HUES6 (cell line): ENCODE measurements at regions not wholly inside any gene's neighbourhood (a gene's known extent, or its start where the extent isn't known, plus 50 kb on each side); places are given as distances from the start of the nearest gene placed in this dataset.

Experiments used
- H3K27ac ChIP-seq: 2 replicates; pipeline ENCODE4 v1.7.0; 2013; ENCODE audit warnings: low read depth, mild to moderate bottlenecking, low read length, inconsistent platforms
- H3K27me3 ChIP-seq: 2 replicates; pipeline ENCODE4 v1.6.1; 2013; ENCODE audit warnings: low read length; ENCODE audit not compliant: control insufficient read depth, insufficient read depth
- H3K36me3 ChIP-seq: 2 replicates; pipeline ENCODE4 v1.6.1; 2013; ENCODE audit warnings: low read length; ENCODE audit not compliant: control insufficient read depth, insufficient read depth
- H3K4me1 ChIP-seq: 2 replicates; pipeline ENCODE4 v1.6.1; 2013; ENCODE audit warnings: low read length; ENCODE audit not compliant: control insufficient read depth, insufficient read depth
- H3K4me3 ChIP-seq: 2 replicates; pipeline ENCODE4 v1.5.1; 2013; ENCODE audit warnings: low read depth, low read length
- H3K9ac ChIP-seq: one replicate; pipeline ENCODE4 v1.6.1; 2013; ENCODE audit warnings: mild to moderate bottlenecking, low read length
- H3K9me3 ChIP-seq: 2 replicates; pipeline ENCODE4 v1.6.1; 2013; ENCODE audit warnings: low read depth, low read length; ENCODE audit not compliant: control insufficient read depth, insufficient read depth

DNA sequence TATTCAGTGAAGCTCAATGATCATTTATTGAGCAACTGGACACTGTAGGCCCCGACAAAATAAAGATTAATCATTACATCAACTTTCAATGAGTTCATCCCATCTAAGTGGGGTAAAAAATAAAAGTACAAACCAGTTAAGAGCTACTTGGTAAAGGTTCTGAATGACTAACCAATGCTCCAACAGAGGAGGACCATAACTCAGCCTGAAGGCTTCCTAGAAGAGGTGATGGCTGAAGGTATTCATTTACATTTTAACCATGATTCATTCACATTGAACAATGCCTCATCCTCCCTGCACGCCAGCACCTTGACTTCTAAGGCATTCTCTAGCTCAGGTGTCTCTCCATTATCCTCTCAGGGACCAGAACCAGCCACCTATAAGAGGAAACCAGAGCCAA is 201.4 kb downstream of the ZNF462 start:
- H3K27me3 ChIP-seq: no peaks in the 10 kb centered on the region
- H3K4me1 ChIP-seq: peaks cover 2% of the 10 kb centered on the region; the same call in 1 of the 2 replicates
- no peak overlapping the region for H3K4me3 ChIP-seq
- no peaks in the 10 kb centered on the region for H3K9me3 ChIP-seq
- H3K9ac ChIP-seq: no peak overlapping the region
- no peaks in the 10 kb centered on the region for H3K36me3 ChIP-seq
- H3K27ac ChIP-seq: no peak overlapping the region

- no peaks in the 10 kb centered on the region for H3K27me3 ChIP-seq
- no peaks in the 10 kb centered on the region for H3K9me3 ChIP-seq
- peaks cover 2% of the 10 kb centered on the region; the same call in 1 of the 2 replicates for H3K4me1 ChIP-seq
- no peak overlapping the region for H3K4me3 ChIP-seq
- no peak overlapping the region for H3K27ac ChIP-seq
- no peak overlapping the region for H3K9ac ChIP-seq
- H3K36me3 ChIP-seq: no peaks in the 10 kb centered on the region
Measured at GRCh38 chr9:107065549-107065948, 202.6 kb downstream of the ZNF462 start.

DNA sequence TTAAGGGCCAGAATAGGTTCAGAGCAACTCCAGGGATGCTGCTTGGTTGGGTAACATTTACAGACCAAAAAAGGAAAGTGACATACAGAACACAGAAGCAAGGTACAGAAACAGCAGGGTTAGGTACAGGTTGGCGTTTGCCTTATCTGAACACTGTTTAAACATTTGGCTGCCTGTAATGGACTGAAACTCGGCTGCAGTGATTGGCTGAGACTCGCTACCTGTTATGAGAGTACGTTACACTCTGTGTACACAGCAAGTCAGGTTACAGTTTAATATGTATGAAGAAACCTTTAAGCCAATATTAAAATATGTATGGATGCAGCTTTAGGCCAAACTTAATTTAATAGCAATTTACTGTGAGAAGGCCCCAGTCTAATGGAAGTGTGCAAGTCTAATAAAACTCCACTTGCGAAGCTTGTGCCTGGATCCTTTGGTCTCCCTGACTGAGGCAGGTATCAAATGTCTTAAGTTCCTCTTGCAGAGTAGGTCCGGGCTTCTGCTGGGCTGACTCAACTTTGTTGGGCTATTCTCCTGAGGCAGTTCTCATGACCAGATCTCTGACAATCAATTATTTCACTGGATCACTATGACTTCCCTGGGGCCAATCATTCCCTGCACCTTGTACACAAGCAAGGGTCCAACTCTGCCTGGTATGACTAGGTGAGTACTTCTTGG is 204.9 kb downstream of the ZNF462 start:
- no peak overlapping the region for H3K4me3 ChIP-seq
- H3K4me1 ChIP-seq: peaks cover 2% of the 10 kb centered on the region; the same call in 1 of the 2 replicates
- H3K36me3 ChIP-seq: no peaks in the 10 kb centered on the region
- H3K27me3 ChIP-seq: no peaks in the 10 kb centered on the region
- H3K9ac ChIP-seq: no peak overlapping the region
- no peak overlapping the region for H3K27ac ChIP-seq
- H3K9me3 ChIP-seq: no peaks in the 10 kb centered on the region

- Histone ChIP-seq H3K4me3 (no peak overlapping the region), H3K9ac (no peak overlapping the region), H3K4me1 (peaks cover 2% of the 10 kb centered on the region; the same call in 1 of the 2 replicates), H3K27ac (no peak overlapping the region), H3K36me3 (no peaks in the 10 kb centered on the region), H3K9me3 (no peaks in the 10 kb centered on the region), H3K27me3 (no peaks in the 10 kb centered on the region)
Measured at GRCh38 chr9:107068581-107068980, 205.6 kb downstream of the ZNF462 start.

DNA sequence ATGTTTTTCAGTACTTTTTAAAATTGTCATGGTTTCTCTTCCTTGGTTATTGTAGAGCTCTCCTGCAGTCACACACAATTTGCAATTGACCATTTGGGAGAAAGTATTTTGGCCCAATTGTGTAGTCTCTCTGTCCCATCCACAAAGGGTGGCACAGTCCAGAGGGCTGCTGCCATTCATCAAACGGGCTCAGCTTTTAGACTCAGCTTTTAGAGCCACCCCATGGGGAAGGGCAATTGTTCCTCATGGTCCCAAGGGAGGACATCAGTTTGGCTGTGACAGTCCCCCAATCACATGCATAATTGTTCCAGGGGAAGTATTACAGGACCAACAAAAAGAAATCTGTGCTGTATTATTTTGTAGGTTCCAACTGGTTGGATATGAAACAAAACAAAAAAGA is 207.6 kb downstream of the ZNF462 start:
- Histone ChIP-seq H3K27ac (no peak overlapping the region), H3K9me3 (no peaks in the 10 kb centered on the region), H3K4me1 (peaks cover 2% of the 10 kb centered on the region; the same call in 1 of the 2 replicates), H3K4me3 (no peak overlapping the region), H3K36me3 (no peaks in the 10 kb centered on the region), H3K27me3 (no peaks in the 10 kb centered on the region), H3K9ac (no peak overlapping the region)

DNA sequence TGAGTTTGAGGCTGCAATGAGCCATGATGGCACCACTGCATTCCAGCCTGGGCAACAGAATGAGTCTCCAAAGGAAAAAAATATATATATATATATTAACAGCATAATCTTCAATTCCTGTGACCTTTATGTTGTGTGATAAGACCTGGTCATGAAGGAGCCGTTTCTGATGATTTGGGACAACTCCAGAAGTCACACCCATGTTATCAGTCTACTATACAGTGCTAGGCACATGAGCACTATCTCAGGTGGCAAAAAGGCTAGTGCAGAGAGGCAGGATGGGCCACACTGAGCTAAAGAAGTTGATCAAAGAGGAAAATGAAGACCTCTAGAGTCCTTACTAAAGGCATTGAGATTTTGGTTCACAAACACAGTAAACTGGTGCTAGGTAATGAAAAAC is 205.0 kb upstream of the RAD23B start:
- H3K4me1 ChIP-seq: no peaks in the 10 kb centered on the region; the same call in 1 of the 2 replicates
- no peak overlapping the region for H3K4me3 ChIP-seq
- H3K27ac ChIP-seq: no peak overlapping the region
- no peaks in the 10 kb centered on the region for H3K9me3 ChIP-seq
- no peaks in the 10 kb centered on the region for H3K27me3 ChIP-seq
- H3K36me3 ChIP-seq: no peaks in the 10 kb centered on the region
- H3K9ac ChIP-seq: no peak overlapping the region

DNA sequence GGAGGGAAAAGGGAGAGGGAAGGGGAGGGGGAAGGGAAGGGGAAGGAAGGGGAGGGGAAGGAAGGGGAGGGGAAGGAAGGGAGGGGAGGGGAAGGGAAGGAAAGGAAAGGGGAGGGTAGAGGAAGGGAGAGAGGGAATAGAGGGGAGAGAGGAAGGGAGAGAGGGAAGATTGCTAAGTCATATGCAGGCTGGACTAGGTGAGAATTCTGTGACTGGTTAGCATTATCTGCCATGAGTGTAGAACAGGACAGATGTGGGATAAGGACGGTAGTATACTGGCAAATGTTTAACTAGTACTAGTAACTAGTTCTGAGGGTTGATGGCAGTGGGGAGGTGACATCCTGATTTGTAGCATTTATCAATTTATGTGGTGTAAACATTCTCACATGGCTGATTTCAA is 203.5 kb upstream of the RAD23B start:
- Histone ChIP-seq H3K4me3 (no peak overlapping the region), H3K9me3 (no peaks in the 10 kb centered on the region), H3K27me3 (no peaks in the 10 kb centered on the region), H3K9ac (no peak overlapping the region), H3K4me1 (no peaks in the 10 kb centered on the region; the same call in 1 of the 2 replicates), H3K27ac (no peak overlapping the region), H3K36me3 (no peaks in the 10 kb centered on the region)

DNA sequence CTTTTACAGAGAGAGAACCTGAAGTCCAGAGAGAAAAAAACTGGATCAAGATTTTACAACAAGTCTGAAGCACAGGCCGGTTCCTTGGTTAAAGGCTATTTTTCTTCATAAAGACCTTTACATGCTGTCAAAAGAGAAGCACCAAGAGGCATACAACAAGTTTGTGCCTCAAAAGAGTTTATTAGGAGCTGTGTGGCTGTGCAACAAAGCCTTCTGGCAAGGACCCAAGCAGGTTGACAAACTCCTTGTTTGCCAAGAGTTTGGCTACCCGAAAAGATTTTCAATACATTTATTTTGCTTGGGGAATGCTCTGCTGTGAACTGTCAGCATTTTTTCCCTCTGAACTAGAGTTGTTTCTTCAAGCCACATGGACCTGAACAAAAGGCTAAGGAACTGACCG is 202.9 kb upstream of the RAD23B start:
- Histone ChIP-seq H3K27me3 (no peaks in the 10 kb centered on the region), H3K9ac (no peak overlapping the region), H3K9me3 (no peaks in the 10 kb centered on the region), H3K27ac (no peak overlapping the region), H3K36me3 (no peaks in the 10 kb centered on the region), H3K4me3 (no peak overlapping the region), H3K4me1 (no peaks in the 10 kb centered on the region; the same call in 1 of the 2 replicates)

- H3K4me1 ChIP-seq: no peaks in the 10 kb centered on the region
- H3K9ac ChIP-seq: no peak overlapping the region
- no peaks in the 10 kb centered on the region for H3K27me3 ChIP-seq
- H3K4me3 ChIP-seq: no peak overlapping the region
- H3K27ac ChIP-seq: no peak overlapping the region
- no peaks in the 10 kb centered on the region for H3K36me3 ChIP-seq
- H3K9me3 ChIP-seq: no peaks in the 10 kb centered on the region
Measured at GRCh38 chr9:107086460-107086859, 196.6 kb upstream of the RAD23B start.

DNA sequence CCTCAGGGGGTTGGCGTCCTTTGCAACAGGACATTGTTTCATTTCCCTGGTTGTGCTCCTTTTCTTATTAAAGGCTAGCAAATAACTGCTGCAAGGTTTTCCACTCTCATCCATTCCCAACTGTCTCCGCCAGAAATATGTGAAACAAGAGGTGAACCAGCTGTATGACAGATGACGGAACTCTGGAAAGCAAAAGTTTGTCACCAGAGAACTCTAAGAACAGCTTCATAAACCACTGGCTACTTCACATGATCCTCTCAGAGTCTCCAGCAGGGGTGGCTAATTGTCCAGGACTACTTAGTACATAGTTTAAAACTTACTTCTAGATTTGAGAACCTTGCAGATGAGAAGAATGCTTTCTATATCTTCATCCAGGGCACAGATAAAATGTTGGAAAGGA is 195.9 kb upstream of the RAD23B start:
- no peak overlapping the region for H3K27ac ChIP-seq

GRCh38 chr9:107090218-107090617 is 192.9 kb upstream of the RAD23B start:
- Histone ChIP-seq H3K9me3 (no peaks in the 10 kb centered on the region), H3K36me3 (no peaks in the 10 kb centered on the region), H3K27ac (no peak overlapping the region), H3K4me3 (no peak overlapping the region), H3K9ac (no peak overlapping the region), H3K27me3 (no peaks in the 10 kb centered on the region), H3K4me1 (no peaks in the 10 kb centered on the region)

More for the DNA sequence above, 195.9 kb upstream of the RAD23B start:
- Histone ChIP-seq H3K9ac (no peak overlapping the region), H3K4me3 (no peak overlapping the region), H3K9me3 (no peaks in the 10 kb centered on the region), H3K36me3 (no peaks in the 10 kb centered on the region), H3K27me3 (no peaks in the 10 kb centered on the region), H3K4me1 (no peaks in the 10 kb centered on the region)
